OCI-LY7 (cell line): ENCODE measurements at regions not wholly inside any gene's neighbourhood (a gene's known extent, or its start where the extent isn't known, plus 50 kb on each side); places are given as distances from the start of the nearest gene placed in this dataset.

Experiments used
- BruUV-seq: library from RNA; stranded (reverse); fragments of 400-500 nt; replicated peaks from 2 replicates; lab custom pipeline; 2021; lab: Mats Ljungman, UMichigan
- CTCF ChIA-PET: fragments of 300-600 bp; sonication (Branson Sonifier 250); formaldehyde crosslinking; loops from one replicate; lab custom pipeline; 2022; ENCODE audit warnings: antibody characterized with exemption; ENCODE audit not compliant: unreplicated experiment; lab: Charles Lee
- POLR2A ChIA-PET: fragments of 300-600 bp; sonication (Branson Sonifier 250); formaldehyde crosslinking; loops from one replicate; lab custom pipeline; 2022; ENCODE audit warnings: antibody characterized with exemption; lab: Charles Lee
- DNase-seq: peaks from one replicate; pipeline ENCODE4 v3.0.0-alpha.2; 2015; ENCODE audit warnings: low spot score
- H2AFZ ChIP-seq: fragments of 200-600 bp; sonication (generic), shearing (Covaris generic); 2 replicates; pipeline ENCODE4 v1.6.1; 2014; ENCODE audit warnings: mild to moderate bottlenecking, antibody characterized with exemption, low read length, moderate library complexity
- H3K27ac ChIP-seq: fragments of 200-600 bp; sonication (generic); 2 replicates; pipeline ENCODE4 v1.5.1; 2014; ENCODE audit warnings: mixed run types, low read depth, mild to moderate bottlenecking, moderate library complexity, low read length, inconsistent platforms; ENCODE audit not compliant: poor library complexity, severe bottlenecking
- H3K36me3 ChIP-seq: fragments of 200-600 bp; sonication (generic); 2 replicates; pipeline ENCODE4 v1.6.1; 2014; ENCODE audit warnings: mild to moderate bottlenecking, antibody characterized with exemption, low read length, moderate library complexity, mixed read lengths; ENCODE audit not compliant: insufficient read depth
- H3K4me1 ChIP-seq: fragments of 200-600 bp; sonication (generic); 2 replicates; pipeline ENCODE4 v1.5.1; 2014; ENCODE audit warnings: mild to moderate bottlenecking, low read length; ENCODE audit not compliant: insufficient read depth, poor library complexity, severe bottlenecking
- H3K4me2 ChIP-seq: fragments of 200-600 bp; sonication (generic); 2 replicates; pipeline ENCODE4 v1.6.1; 2014; ENCODE audit warnings: mild to moderate bottlenecking, low read length
- H3K4me3 ChIP-seq: fragments of 200-600 bp; sonication (generic); 2 replicates; pipeline ENCODE4 v1.5.1; 2014; ENCODE audit warnings: mild to moderate bottlenecking, low read depth, low read length; ENCODE audit not compliant: poor library complexity, severe bottlenecking
- H3K79me2 ChIP-seq: fragments of 200-600 bp; sonication (generic); 2 replicates; pipeline ENCODE4 v1.6.1; 2016; ENCODE audit warnings: low read depth, mild to moderate bottlenecking, low read length, moderate library complexity, mixed read lengths; ENCODE audit not compliant: insufficient read depth
- H3K9me2 ChIP-seq: fragments of 200-600 bp; sonication (generic); 2 replicates; pipeline ENCODE4 v1.6.1; 2016; ENCODE audit warnings: mild to moderate bottlenecking, low read length, mixed read lengths; ENCODE audit not compliant: insufficient read depth
- H3K9me3 ChIP-seq: fragments of 200-600 bp; sonication (generic); 2 replicates; pipeline ENCODE4 v1.6.1; 2014; ENCODE audit warnings: mild to moderate bottlenecking, mixed run types, low read length, mixed read lengths
- H4K20me1 ChIP-seq: fragments of 200-600 bp; sonication (generic); 2 replicates; pipeline ENCODE4 v1.6.1; 2014; ENCODE audit warnings: mild to moderate bottlenecking, antibody characterized with exemption, low read length, moderate library complexity, mixed read lengths; ENCODE audit not compliant: insufficient read depth
- EZH2phosphoT487 ChIP-seq: fragments of 200-600 bp; sonication (generic); IDR thresholded peaks from 2 replicates; pipeline ENCODE4 v1.6.1; 2018; ENCODE audit warnings: low read depth, borderline replicate concordance, mild to moderate bottlenecking, mixed run types, antibody characterized with exemption, low read length, moderate library complexity, mixed read lengths
- intact Hi-C: fragments of 100-400 bp; cut with micrococcal nuclease; formaldehyde crosslinking; loops from one replicate; pipeline ENCODE4 v1.10.0; 2022; ENCODE audit not compliant: unreplicated experiment
- TF ChIP-seq, protein P1 (sequence below): fragments of 200-600 bp; sonication (generic); conservative IDR thresholded peaks from 2 replicates; pipeline ENCODE4 v1.5.1; 2014; ENCODE audit warnings: mild to moderate bottlenecking, antibody characterized with exemption, low read length, moderate library complexity, mixed read lengths

DNA sequence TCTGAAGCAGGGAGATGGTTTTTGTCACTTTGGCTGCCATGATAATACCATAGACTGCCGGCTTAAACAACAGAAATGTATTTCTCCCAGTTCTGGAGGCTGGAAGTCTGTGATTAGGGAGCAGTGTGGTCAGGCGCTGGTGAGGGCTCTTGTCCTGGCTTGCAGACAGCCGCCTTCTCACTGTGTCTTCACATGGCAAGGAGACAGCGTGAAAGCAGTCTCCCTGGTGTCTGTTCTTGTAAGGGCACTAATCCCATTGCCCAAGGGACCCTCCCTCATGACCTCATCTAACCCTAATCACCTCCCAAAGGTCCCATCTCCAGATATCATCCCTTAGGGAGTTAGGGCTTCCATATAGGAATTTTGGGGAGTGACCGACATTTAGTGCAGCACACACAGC is 167.0 kb downstream of the ENGASE start:
- DNase-seq = no peak
- Histone ChIP-seq H3K36me3 (no peaks in the 10 kb centered on the region), H3K9me2 (no peaks in the 10 kb centered on the region), H3K4me1 (peaks cover 8% of the 10 kb centered on the region), H4K20me1 (no peaks in the 10 kb centered on the region), H3K79me2 (no peaks in the 10 kb centered on the region), H3K4me2 (no peak overlapping the region), H3K4me3 (no peak overlapping the region), H2AFZ (no peak overlapping the region), H3K9me3 (no peaks in the 10 kb centered on the region), H3K27ac (no peak overlapping the region)
- POLR2A ChIA-PET = no interaction called here
- TF ChIP-seq EZH2phosphoT487 = no peak
- TF ChIP-seq, protein P1, sequence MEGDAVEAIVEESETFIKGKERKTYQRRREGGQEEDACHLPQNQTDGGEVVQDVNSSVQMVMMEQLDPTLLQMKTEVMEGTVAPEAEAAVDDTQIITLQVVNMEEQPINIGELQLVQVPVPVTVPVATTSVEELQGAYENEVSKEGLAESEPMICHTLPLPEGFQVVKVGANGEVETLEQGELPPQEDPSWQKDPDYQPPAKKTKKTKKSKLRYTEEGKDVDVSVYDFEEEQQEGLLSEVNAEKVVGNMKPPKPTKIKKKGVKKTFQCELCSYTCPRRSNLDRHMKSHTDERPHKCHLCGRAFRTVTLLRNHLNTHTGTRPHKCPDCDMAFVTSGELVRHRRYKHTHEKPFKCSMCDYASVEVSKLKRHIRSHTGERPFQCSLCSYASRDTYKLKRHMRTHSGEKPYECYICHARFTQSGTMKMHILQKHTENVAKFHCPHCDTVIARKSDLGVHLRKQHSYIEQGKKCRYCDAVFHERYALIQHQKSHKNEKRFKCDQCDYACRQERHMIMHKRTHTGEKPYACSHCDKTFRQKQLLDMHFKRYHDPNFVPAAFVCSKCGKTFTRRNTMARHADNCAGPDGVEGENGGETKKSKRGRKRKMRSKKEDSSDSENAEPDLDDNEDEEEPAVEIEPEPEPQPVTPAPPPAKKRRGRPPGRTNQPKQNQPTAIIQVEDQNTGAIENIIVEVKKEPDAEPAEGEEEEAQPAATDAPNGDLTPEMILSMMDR = no peak
- intact Hi-C loops = no loop called here
- BruUV-seq = no TSS peak
- CTCF ChIA-PET = no interaction called here

DNA sequence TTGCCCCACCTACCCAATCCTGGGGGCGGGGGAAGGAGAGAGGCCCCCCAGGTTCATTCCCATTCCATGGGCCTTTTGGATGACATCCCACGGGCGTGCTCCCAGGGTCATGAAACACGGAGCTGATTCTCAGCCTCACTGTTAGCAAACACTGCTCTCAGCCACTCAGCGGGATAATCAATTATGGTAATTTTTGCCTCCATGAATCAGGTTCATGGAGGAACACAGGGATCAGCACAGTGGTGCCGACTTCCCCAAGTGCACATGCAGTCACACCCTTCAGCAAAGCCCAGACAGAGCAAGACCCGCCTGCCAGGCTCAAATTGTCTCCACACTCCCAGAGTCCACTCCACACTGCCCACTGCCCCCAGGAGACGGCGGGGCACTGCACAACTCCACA is 164.6 kb downstream of the ENGASE start:
- POLR2A ChIA-PET = no interaction called here
- intact Hi-C loops = no loop called here
- no peak overlapping the region for H3K4me2 ChIP-seq
- H3K4me3 ChIP-seq = no peak overlapping the region
- TF ChIP-seq, protein P1 = no peak
- TF ChIP-seq EZH2phosphoT487 = no peak
- CTCF ChIA-PET = no interaction called here
- H3K27ac ChIP-seq = no peak overlapping the region
- no peaks in the 10 kb centered on the region for H3K9me3 ChIP-seq
- no peaks in the 10 kb centered on the region for H3K79me2 ChIP-seq
- no peaks in the 10 kb centered on the region for H3K36me3 ChIP-seq
- H2AFZ ChIP-seq = no peak overlapping the region
- no TSS peak for BruUV-seq
- H3K4me1 ChIP-seq = peaks cover 8% of the 10 kb centered on the region
- H3K9me2 ChIP-seq = no peaks in the 10 kb centered on the region
- no peaks in the 10 kb centered on the region for H4K20me1 ChIP-seq
- no peak for DNase-seq

DNA sequence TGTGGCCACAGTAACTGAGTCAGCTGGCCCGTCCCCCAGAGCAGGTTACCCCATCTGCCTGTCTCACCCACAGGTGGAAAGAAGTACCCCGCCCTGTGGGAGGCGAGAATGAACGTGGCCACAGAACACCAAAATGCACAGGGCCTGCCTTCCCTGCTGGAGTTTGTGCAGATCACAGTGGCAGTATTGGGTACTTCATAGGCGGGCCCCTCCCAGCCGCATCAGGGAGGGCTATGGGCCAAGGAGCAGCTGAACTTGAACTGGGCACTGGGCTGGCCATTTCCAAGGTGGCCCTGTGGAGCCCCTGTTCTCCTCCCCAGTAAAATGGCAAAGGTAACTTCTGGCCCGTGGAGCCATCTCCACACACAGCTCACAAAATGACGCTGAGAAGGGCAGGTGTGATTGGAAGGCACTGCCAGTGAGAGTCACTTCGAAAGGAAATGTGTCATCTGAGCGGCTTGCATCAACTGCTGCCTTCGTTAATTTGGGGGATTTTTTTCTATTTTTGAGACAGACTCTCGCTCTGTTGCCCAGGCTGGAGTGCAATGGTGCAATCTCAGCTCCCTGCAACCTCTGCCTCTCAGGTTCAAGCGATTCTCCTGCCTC is 162.9 kb downstream of the ENGASE start:
- Histone ChIP-seq H3K4me3 (no peak overlapping the region), H3K9me2 (no peaks in the 10 kb centered on the region), H3K9me3 (no peaks in the 10 kb centered on the region), H3K4me1 (no peaks in the 10 kb centered on the region), H3K36me3 (no peaks in the 10 kb centered on the region), H4K20me1 (no peaks in the 10 kb centered on the region), H3K4me2 (no peak overlapping the region), H3K27ac (no peak overlapping the region), H3K79me2 (no peaks in the 10 kb centered on the region), H2AFZ (no peak overlapping the region)
- TF ChIP-seq EZH2phosphoT487 = no peak
- TF ChIP-seq, protein P1 = no peak
- ChIA-PET CTCF (interaction anchor here (0.6 kb wide), 1 partner anchor 164 kb away, joined by 4 read pairs; no protein-coding TSS in a partner anchor), POLR2A (interaction anchor here (0.6 kb wide), 1 partner anchor 153 kb away, joined by 4 read pairs; no protein-coding TSS in a partner anchor)
- BruUV-seq = no TSS peak
- intact Hi-C loops = no loop called here
- no peak for DNase-seq
